Ovary (tissue), 7 donors: ENCODE measurements at regions not wholly inside any gene's neighbourhood (a gene's known extent, or its start where the extent isn't known, plus 50 kb on each side); places are given as distances from the start of the nearest gene placed in this dataset.
"Not testable (repeated sequence)": the region's sequence is repeated elsewhere in the genome, so short reads cannot be mapped to it uniquely, and the experiment has no call there.

Experiments used
- DNase-seq, 5 donors: peaks; one replicate each; pipeline ENCODE4 v3.0.0-alpha.2; 2019 to 2020
- H3K27ac ChIP-seq, 2 donors: fragments of 200-600 bp; one replicate each; pipeline versions ENCODE4 v1.5.1 to v1.8.0; 2019 to 2022
- H3K27me3 ChIP-seq: fragments of 200-600 bp; one replicate; pipeline ENCODE4 v1.8.0; 2022
- H3K36me3 ChIP-seq: fragments of 200-600 bp; sonication (generic); one replicate; pipeline ENCODE4 v1.5.1; 2019
- H3K4me1 ChIP-seq: one replicate; pipeline ENCODE4 v1.8.1; 2013; ENCODE audit warnings: mild to moderate bottlenecking, moderate library complexity; ENCODE audit not compliant: insufficient read depth
- H3K4me3 ChIP-seq: fragments of 200-600 bp; sonication (generic); one replicate; pipeline ENCODE4 v1.5.1; 2017
- H3K9me3 ChIP-seq, 2 donors: fragments of 200-600 bp in 1 of 2; sonication (generic) in 1 of 2; one replicate each; pipeline versions ENCODE4 v1.5.1 to v1.8.1; 2013 to 2019; ENCODE audit warnings: mild to moderate bottlenecking in 1 of 2, moderate library complexity in 1 of 2
- CTCF ChIP-seq, 3 donors: fragments of 450-650 bp in 2 of 3; fragments of 200-600 bp in 1 of 3; IDR thresholded peaks; one replicate each; pipeline versions ENCODE4 v1.5.1 to v1.8.0; 2016 to 2022; ENCODE audit warnings: antibody characterized with exemption in 3 of 3, mild to moderate bottlenecking in 1 of 3
- EP300 ChIP-seq: sonication (generic); formaldehyde crosslinking; IDR thresholded peaks from one replicate; pipeline ENCODE4 v1.6.1; 2017; ENCODE audit warnings: antibody characterized with exemption
- POLR2A ChIP-seq: fragments of 450-650 bp; IDR thresholded peaks from one replicate; pipeline ENCODE4 v1.6.1; 2017; ENCODE audit warnings: antibody characterized with exemption, mild to moderate bottlenecking, moderate library complexity
- WGBS, 3 donors: extraction: QIAGEN DNeasy Blood & Tissue Kit in 1 of 3; methylation state at CpG; one replicate each; pipeline versions ENCODE4 v1.1.5 to v1.1.7; 2013 to 2017; 5-methylcytosine and 5-hydroxymethylcytosine counted together
- intact Hi-C, 4 donors: fragments of 100-400 bp; cut with DNase I; formaldehyde crosslinking; loops; one replicate each; pipeline versions ENCODE4 v1.11.0 to v1.15.1; 2022 to 2023
- donor health status: DM: no; HTN: no; CAD: no; lungs with moderate emphysema.
- donor health status: DM: no; HTN: no; CAD: no.
- donor health status: Bipolar disorder and iron deficiency.
- donor health status: DM: no; HTN: no; CAD: no.
- donor health status: DM: yes; HTN: yes; CAD: no.

GRCh38 chr10:100636848-100637553 is 101.3 kb downstream of the HIF1AN start:
- H3K4me3 ChIP-seq = no peak overlapping the region
- H3K36me3 ChIP-seq = no peaks in the 10 kb centered on the region
- H3K9me3 ChIP-seq = no peaks in the 10 kb centered on the region
- no peak for DNase-seq
- no peak for TF ChIP-seq EP300
- TF ChIP-seq CTCF (IDR thresholded peaks at IDR 0.05) = no peak
- no peak for TF ChIP-seq POLR2A
- 33 to 46% (median 41%) methylated on average over 6 of the region's 6 CpGs for WGBS, 3 donors
- no peaks in the 10 kb centered on the region for H3K27me3 ChIP-seq
- no peak overlapping the region for H3K27ac ChIP-seq
- no peaks in the 10 kb centered on the region for H3K4me1 ChIP-seq
- intact Hi-C loops = no loop called here

DNA sequence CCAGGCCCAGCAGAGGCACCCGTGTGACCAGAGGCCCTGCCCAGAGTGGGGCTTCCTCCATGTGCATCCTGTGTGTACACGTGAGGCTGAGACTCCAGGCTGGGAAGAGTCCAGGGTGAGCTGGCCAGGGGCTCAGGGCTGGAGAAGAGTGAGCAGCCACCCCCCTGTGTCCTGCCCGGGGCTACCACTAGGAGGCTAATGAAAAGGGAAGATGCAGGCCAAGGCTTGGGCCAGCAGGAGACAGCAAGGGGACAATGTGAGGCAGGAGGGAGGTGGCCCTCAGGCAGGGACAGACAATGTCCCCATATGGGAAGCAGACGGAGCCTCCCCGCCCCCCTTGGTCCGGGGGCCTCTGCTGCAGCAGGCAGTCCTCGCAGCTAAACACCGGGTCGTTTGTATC is 102.0 kb downstream of the HIF1AN start:
- no peak for TF ChIP-seq POLR2A
- TF ChIP-seq EP300 = no peak
- no peak for TF ChIP-seq CTCF (IDR thresholded peaks at IDR 0.05)
- H3K9me3 ChIP-seq = no peaks in the 10 kb centered on the region
- intact Hi-C loops = no loop called here
- no peaks in the 10 kb centered on the region for H3K27me3 ChIP-seq
- H3K27ac ChIP-seq = no peak overlapping the region
- H3K4me1 ChIP-seq = no peaks in the 10 kb centered on the region
- no peak for DNase-seq
- 12 to 17% (median 14%) methylated on average over 9 of the region's 9 CpGs for WGBS, 3 donors
- no peaks in the 10 kb centered on the region for H3K36me3 ChIP-seq
- no peak overlapping the region for H3K4me3 ChIP-seq

- intact Hi-C loops, H3K4me1 ChIP-seq, H3K9me3 ChIP-seq, H3K27ac ChIP-seq, H3K36me3 ChIP-seq, H3K4me3 ChIP-seq, H3K27me3 ChIP-seq, DNase-seq: not testable (repeated sequence)
- WGBS, 3 donors = 87 to 93% (median 90%) methylated on average over 6 of the region's 6 CpGs
Observed at GRCh38 chr10:100638969-100639368, 103.2 kb downstream of the HIF1AN start.

DNA sequence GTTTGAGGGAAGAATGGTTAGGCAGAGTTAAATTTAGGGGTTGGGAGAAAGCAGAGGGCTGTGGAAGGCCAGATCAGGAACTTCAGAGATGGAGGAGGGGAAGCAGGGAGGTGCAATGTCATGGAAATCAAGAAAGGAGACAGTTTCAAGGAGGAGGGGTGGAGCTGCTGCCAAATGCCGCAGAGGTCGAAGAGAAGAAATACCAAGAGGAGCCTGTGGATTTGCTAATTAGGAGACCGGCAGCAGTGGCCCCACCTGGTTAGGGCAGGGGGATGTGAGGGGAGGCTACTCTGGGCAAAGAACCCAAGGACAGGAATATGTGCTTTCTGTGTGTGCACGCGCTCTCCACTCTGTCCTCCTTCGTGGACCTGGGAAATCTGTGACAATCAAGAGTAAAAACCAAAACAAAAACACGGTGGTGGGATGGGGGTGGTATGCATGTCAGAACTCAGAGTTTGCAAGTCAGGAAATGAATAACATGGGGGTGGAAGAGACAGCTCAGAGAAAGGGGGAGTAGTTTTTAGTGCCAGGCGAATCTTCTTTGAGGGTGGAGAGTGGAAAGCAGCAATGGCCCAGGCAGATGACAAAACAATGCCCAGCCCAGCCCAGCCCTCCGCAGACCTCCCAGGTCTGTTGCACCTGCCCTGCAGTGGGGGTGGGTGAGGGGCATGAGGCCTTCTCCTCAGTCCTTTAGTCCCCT is 102.9 kb upstream of the PAX2 start:
- WGBS, 3 donors = 4 to 10% (median 7%) methylated on average over 9 of the region's 9 CpGs
- no peaks in the 10 kb centered on the region for H3K36me3 ChIP-seq
- H3K27me3 ChIP-seq = no peaks in the 10 kb centered on the region
- DNase-seq = no peak
- TF ChIP-seq CTCF (IDR thresholded peaks at IDR 0.05) = no peak
- no peak for TF ChIP-seq POLR2A
- TF ChIP-seq EP300 = no peak
- no peaks in the 10 kb centered on the region for H3K9me3 ChIP-seq
- no peak overlapping the region for H3K4me3 ChIP-seq
- intact Hi-C loops = loop anchor here in 1 of 4 donors (2.0 kb wide), 1 partner anchor 88 kb away; no protein-coding TSS in a partner anchor
- H3K27ac ChIP-seq = no peak overlapping the region
- no peaks in the 10 kb centered on the region for H3K4me1 ChIP-seq

- WGBS, 3 donors = 58 to 65% (median 59%) methylated on average over 5 of the region's 5 CpGs
Observed at GRCh38 chr10:100645091-100645490, 100.3 kb upstream of the PAX2 start.

More at GRCh38 chr10:100645091-100645490, 100.3 kb upstream of the PAX2 start:
- H3K27me3 ChIP-seq = no peaks in the 10 kb centered on the region
- TF ChIP-seq CTCF (IDR thresholded peaks at IDR 0.05) (no peak), POLR2A (no peak), EP300 (no peak)
- H3K36me3 ChIP-seq = no peaks in the 10 kb centered on the region
- intact Hi-C loops = no loop called here
- no peaks in the 10 kb centered on the region for H3K9me3 ChIP-seq
- no peak overlapping the region for H3K27ac ChIP-seq
- H3K4me1 ChIP-seq = no peaks in the 10 kb centered on the region
- H3K4me3 ChIP-seq = no peak overlapping the region
- no peak for DNase-seq
